Muscle of arm (tissue), 1 donor: ENCODE measurements at regions not wholly inside any gene's neighbourhood (a gene's known extent, or its start where the extent isn't known, plus 50 kb on each side); places are given as distances from the start of the nearest gene placed in this dataset.

Source experiments
- DNase-seq: peaks from one replicate; pipeline ENCODE4 v3.0.0-alpha.2; 2013

DNA sequence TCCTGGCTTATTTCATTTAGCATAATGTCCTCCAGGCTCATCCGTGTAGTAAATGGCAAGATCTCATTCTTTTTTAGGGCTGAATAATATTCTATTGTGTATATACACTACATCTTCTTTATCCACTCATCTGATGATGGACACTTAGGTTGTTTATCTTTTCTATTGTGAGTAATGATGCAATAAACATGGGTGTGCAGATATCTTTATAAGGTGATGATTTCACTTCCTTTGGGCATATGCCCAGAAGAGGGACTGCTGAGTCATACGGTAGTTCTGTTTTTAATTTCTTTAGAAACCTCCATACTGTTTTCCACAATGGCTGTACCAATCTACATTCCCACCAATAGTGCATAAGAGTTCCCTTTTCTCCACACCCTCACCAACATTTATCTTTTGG lies 317.6 kb upstream of the CNKSR2 start:
- DNase-seq = no peak

DNA sequence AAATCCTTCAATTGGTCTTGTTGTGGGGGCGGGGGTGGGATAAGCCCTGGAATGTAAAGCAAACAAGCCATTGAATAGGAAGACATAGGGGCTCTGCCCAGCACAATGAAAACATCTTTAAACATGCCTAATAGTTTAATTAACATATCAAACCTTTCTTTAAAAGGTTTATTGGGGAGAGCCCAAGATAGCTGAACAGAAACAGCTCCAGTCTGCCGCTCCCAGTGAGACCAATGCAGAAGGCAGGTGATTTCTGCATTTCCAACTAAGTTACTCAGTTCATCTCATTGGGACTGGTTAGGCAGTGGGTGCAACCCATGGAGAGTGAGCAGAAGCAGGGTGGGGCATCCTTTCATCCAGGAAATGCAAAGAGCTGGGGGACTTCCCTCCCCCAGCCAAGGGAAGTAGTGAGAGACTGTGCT lies 327.2 kb upstream of the CNKSR2 start:
- DNase-seq = no peak

GRCh38 chrX:21014326-21014725 lies 359.9 kb upstream of the CNKSR2 start:
- DNase-seq = no peak

- no peak for DNase-seq
Observed at GRCh38 chrX:21004835-21005234, 369.4 kb upstream of the CNKSR2 start.

GRCh38 chrX:20995829-20996228 lies 378.4 kb upstream of the CNKSR2 start:
- no peak for DNase-seq

DNA sequence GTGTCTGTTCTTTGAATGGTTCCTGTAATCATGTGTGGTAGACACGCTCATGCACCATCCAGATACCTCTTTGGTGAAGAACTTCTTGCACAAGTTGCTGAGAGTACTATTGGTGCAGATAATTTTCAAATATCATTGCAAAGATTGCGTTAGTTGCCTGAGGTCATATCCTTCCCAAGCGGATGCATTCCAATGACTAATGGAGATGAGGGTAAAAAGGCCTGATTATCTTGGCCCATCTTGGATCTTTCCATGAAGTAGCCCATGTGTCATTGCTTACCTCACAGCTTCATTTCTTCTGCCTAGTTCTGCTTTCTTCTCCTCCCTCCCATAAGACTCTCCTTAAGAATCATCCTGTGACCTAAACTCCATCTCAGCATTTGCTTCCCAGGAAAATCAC lies 384.9 kb upstream of the CNKSR2 start:
- DNase-seq = no peak

DNA sequence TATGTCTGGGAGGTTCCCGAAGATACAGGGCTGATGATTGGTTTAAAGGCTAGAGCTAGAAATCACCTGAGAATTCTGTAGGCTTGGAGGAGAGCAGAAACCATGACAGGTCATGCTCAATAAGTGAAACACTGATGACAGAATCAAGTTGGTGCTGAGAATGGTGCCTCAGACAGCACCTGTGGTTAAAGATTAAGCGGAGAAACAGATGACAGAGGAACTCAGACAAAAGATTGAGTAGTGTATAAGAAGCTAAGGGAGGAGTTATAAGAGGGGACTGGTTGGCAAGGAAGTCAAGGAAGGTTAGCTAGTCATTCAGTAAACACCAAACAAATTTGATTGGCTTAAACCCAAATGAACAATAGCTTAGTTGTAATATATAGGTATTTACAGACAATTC lies 385.4 kb upstream of the CNKSR2 start:
- DNase-seq = no peak

DNA sequence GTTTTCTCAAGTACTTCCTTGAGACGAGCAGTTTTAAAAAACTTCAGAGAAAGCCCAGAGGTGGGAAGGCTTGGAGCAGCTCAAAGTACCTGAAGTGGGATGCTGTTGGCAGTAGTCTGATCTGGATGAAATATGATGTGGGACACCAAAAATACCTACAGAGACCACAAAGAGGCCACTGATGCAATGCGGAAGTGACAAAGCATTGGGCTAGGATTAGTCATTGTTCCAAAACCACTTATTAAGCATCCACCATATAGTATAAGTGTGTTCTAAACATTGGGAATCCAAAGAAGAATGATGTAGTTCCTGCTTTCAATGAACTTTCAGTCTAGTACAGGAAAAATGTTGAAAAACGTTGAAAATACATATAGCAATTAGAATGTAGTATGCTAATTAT lies 386.1 kb upstream of the CNKSR2 start:
- no peak for DNase-seq

GRCh38 chrX:20980426-20980825 lies 393.8 kb upstream of the CNKSR2 start:
- DNase-seq = no peak

DNA sequence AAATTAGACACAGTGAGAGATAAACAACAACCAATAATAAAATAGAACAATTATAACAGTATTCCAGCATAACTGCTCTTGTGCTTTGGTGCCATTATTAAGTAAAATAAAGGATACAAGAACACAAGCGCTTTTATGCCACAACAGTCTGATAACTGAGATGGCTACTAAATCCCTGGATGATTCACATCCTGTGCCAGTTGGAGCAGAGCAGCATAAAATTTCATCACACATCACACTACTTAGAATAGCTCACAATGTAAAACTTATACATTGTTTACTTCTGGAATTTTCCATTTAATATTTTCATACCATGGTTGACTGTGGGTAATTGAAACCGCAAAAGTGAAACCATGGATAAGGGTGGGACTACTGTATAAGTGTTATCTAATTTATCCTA lies 399.9 kb upstream of the CNKSR2 start:
- DNase-seq = no peak

GRCh38 chrX:20973038-20973437 lies 401.2 kb upstream of the CNKSR2 start:
- no peak for DNase-seq

- no peak for DNase-seq
Observed at GRCh38 chrX:20971250-20971649, 403.0 kb upstream of the CNKSR2 start.

DNA sequence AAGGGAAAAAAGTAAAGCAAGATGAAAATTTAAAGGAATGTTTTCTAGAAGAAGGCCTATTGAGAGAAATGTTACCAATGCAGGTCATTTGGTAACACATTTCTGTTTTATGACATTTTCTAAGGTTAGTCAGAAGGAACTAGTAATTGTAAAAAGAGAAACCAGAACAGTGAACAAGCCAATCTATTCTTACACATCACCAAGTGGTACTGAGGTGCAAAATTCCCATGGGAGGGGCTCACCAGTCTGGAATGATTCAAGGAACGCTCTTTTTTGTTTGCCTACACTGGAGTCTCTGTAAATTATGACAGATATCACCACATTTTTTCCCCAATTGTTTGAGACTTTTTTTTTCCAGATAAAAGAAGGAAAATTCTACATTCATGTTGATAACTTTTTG lies 404.7 kb upstream of the CNKSR2 start:
- no peak for DNase-seq

GRCh38 chrX:20968996-20969395 lies 405.2 kb upstream of the CNKSR2 start:
- DNase-seq = no peak

- DNase-seq = no peak
Observed at GRCh38 chrX:20967725-20968124, 406.5 kb upstream of the CNKSR2 start.

DNA sequence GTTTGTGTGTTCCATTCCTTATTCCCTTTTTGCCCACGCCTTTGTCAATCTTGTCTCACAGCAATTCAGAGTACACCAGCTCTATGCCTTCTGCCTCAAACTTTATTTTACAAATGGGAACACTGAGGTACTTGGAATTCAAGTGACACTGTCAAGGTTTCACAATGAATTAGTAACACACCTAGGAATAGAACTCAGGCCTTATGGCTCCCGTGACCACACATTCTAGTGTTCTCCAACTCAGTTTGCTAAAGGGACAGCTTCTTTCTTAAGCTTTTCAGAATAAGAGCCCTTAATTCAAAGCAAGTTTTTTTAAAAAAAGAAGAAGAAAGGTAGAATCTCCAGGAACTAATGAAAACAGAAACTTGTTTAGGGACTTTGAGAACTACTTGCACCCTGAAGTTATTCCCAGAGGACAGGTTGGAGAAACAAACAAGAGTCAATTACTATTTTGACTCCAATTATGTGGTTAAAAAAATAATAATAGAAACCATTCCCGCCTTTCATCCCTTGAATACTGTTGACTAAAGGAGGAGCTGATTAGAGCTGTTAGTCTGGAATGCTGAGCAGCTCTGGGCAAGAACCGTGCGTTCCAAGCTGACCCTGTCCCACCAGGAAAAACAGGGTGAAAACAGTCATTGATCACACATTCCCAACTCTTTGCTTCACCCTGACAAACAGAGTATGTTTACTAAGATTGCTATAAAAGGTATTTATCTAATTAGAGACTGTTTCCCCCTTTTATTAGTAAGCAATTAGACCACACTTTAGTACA lies 408.8 kb upstream of the CNKSR2 start:
- no peak for DNase-seq

- no peak for DNase-seq
Observed at GRCh38 chrX:20954014-20954413, 420.2 kb upstream of the CNKSR2 start.

- no peak for DNase-seq
Observed at GRCh38 chrX:20952180-20952579, 422.0 kb upstream of the CNKSR2 start.

GRCh38 chrX:20951016-20951810 lies 423.0 kb upstream of the CNKSR2 start:
- no peak for DNase-seq

GRCh38 chrX:20947411-20947912 lies 426.8 kb upstream of the CNKSR2 start:
- DNase-seq = no peak

GRCh38 chrX:20913760-20914159 lies 460.5 kb upstream of the CNKSR2 start:
- peak; percentile 4 for DNase-seq

GRCh38 chrX:20906571-20906970 lies 467.6 kb upstream of the CNKSR2 start:
- no peak for DNase-seq

DNA sequence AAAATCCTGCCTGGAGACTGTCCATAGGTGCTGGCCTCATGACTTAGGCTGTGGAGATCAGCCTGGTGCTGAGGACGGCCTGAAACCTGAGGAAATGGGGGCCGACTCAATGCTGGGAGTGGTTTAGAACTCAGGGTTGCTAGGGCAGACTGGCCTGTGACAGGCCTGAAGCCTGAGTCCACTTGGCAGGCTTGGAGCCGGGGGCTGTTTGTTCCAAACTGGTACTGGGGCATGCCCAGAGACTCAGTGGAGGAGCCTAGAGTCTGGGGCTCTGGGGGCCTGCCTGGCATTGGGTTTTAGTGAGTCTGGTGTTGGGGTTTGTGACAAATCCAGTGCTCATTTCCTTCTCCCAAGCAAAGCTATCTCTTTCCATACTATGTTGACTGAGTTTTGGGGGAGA lies 489.7 kb upstream of the CNKSR2 start:
- no peak for DNase-seq
